Keratinocyte (primary cell): ENCODE measurements at regions not wholly inside any gene's neighbourhood (a gene's known extent, or its start where the extent isn't known, plus 50 kb on each side); places are given as distances from the start of the nearest gene placed in this dataset.
A peak's percentile ranks its signal among the peaks of the same experiment; 100 is the strongest.

Source experiments
- DNase-seq: peaks from one replicate; pipeline ENCODE4 v3.0.0-alpha.2; 2011; ENCODE audit warnings: low read depth, missing footprints, low spot score
- FAIRE-seq: peaks from 2 replicates; lab custom pipeline; 2011; peaks lifted over from hg19 to GRCh38; lab: Jason Lieb, UNC
- H2AFZ ChIP-seq: 2 replicates; pipeline ENCODE4 v1.6.0; 2012; ENCODE audit warnings: low read length, control low read depth, inconsistent platforms; ENCODE audit not compliant: control insufficient read depth
- H3K27ac ChIP-seq: 2 replicates; pipeline ENCODE4 v1.5.1; 2011; ENCODE audit warnings: low read length; ENCODE audit not compliant: control insufficient read depth, insufficient read depth
- H3K27me3 ChIP-seq: 3 replicates; pipeline ENCODE4 v1.6.0; 2011; ENCODE audit warnings: low read length; ENCODE audit not compliant: control insufficient read depth, insufficient read depth; ENCODE audit errors: extremely low read depth
- H3K36me3 ChIP-seq, 2 experiments: 2 replicates in 1 of 2; 3 replicates in 1 of 2; pipeline ENCODE4 v1.5.1; 2011; ENCODE audit warnings: low read length in 2 of 2, mild to moderate bottlenecking in 1 of 2; ENCODE audit not compliant: control insufficient read depth in 2 of 2, insufficient read depth in 2 of 2; ENCODE audit errors: extremely low read depth in 1 of 2
- H3K4me1 ChIP-seq: 3 replicates; pipeline ENCODE4 v1.5.1; 2011; ENCODE audit warnings: low read length; ENCODE audit not compliant: control insufficient read depth, insufficient read depth; ENCODE audit errors: extremely low read depth
- H3K4me2 ChIP-seq: 3 replicates; pipeline ENCODE4 v1.6.0; 2011; ENCODE audit warnings: low read depth, low read length; ENCODE audit not compliant: control insufficient read depth, insufficient read depth; ENCODE audit errors: extremely low read depth
- H3K4me3 ChIP-seq, 3 experiments: fragments of 200-600 bp in 1 of 3; sonication (generic) in 1 of 3; 2 replicates in 2 of 3; 3 replicates in 1 of 3; pipeline ENCODE4 v1.5.1; 2011 to 2016; ENCODE audit warnings: low read length in 3 of 3, mild to moderate bottlenecking in 3 of 3, control low read depth in 2 of 3, inconsistent platforms in 1 of 3, low read depth in 1 of 3, mixed read lengths in 1 of 3, mixed run types in 1 of 3, moderate library complexity in 1 of 3; ENCODE audit not compliant: control insufficient read depth in 2 of 3, insufficient read depth in 2 of 3; ENCODE audit errors: extremely low read depth in 1 of 3
- H3K79me2 ChIP-seq: 2 replicates; pipeline ENCODE4 v1.6.0; 2012; ENCODE audit warnings: low read length; ENCODE audit not compliant: control insufficient read depth, insufficient read depth
- H3K9ac ChIP-seq: 3 replicates; pipeline ENCODE4 v1.6.0; 2011; ENCODE audit warnings: low read length; ENCODE audit not compliant: control insufficient read depth, insufficient read depth; ENCODE audit errors: extremely low read depth
- H3K9me1 ChIP-seq: 3 replicates; pipeline ENCODE4 v1.6.0; 2011; ENCODE audit warnings: low read length; ENCODE audit not compliant: control insufficient read depth, insufficient read depth; ENCODE audit errors: extremely low read depth
- H3K9me3 ChIP-seq: 2 replicates; pipeline ENCODE4 v1.5.1; 2012; ENCODE audit warnings: low read depth, low read length; ENCODE audit not compliant: control insufficient read depth
- H4K20me1 ChIP-seq: 3 replicates; pipeline ENCODE4 v1.6.0; 2011; ENCODE audit warnings: low read length; ENCODE audit not compliant: control insufficient read depth, insufficient read depth; ENCODE audit errors: extremely low read depth
- CTCF ChIP-seq, 3 experiments: IDR thresholded peaks in 1 of 3; conservative IDR thresholded peaks in 1 of 3; optimal IDR thresholded peaks in 1 of 3; 2 replicates in 2 of 3; 3 replicates in 1 of 3; pipeline versions ENCODE3 to v1.5.1; 2011; ENCODE audit warnings: low read length in 3 of 3, mild to moderate bottlenecking in 3 of 3, moderate library complexity in 2 of 3, control low read depth in 1 of 3, inconsistent platforms in 1 of 3; ENCODE audit not compliant: insufficient read depth in 2 of 3; ENCODE audit errors: extremely low read depth in 1 of 3
- EZH2 ChIP-seq: IDR thresholded peaks from one replicate; pipeline ENCODE4 v1.6.1; 2012; ENCODE audit warnings: inconsistent platforms, mild to moderate bottlenecking, low read length, moderate library complexity
- dilution Hi-C: fragments of 300-500 bp; cut with MboI; formaldehyde crosslinking; loops from one replicate; pipeline ENCODE4 v1.7.0; 2020; ENCODE audit warnings: low sequenced_read_pairs; ENCODE audit not compliant: extremely low pct_ligation_motif_present

GRCh38 chr9:25964239-25964638 lies 286.0 kb upstream of the TUSC1 start:
- Histone ChIP-seq H3K36me3 (no peaks in the 10 kb centered on the region), H3K9me3 (no peaks in the 10 kb centered on the region), H3K27ac (no peak overlapping the region), H3K4me2 (no peak overlapping the region), H3K4me1 (no peaks in the 10 kb centered on the region), H4K20me1 (no peaks in the 10 kb centered on the region), H3K4me3 (no peak overlapping the region), H3K27me3 (no peaks in the 10 kb centered on the region), H3K9ac (no peak overlapping the region), H3K79me2 (no peaks in the 10 kb centered on the region), H2AFZ (no peak overlapping the region), H3K9me1 (no peaks in the 10 kb centered on the region)
- DNase-seq, result peak; percentile 21
- dilution Hi-C loops, result loop anchor here (25.0 kb wide), 1 partner anchor 373 kb away; no protein-coding TSS in a partner anchor
- FAIRE-seq, result peak; percentile 79
- peak; percentile 57 to 75 (median 62) for TF ChIP-seq CTCF (optimal IDR thresholded peaks at IDR 0.05 in 1 of 3, IDR thresholded peaks at IDR 0.05 in 1 of 3, conservative IDR thresholded peaks at IDR 0.05 in 1 of 3; ENCODE audit: extremely low read depth in 1 of 3, insufficient read depth in 2 of 3, low read length in 3 of 3)
- no peak for TF ChIP-seq EZH2

- Histone ChIP-seq H3K9me3 (no peaks in the 10 kb centered on the region), H3K9ac (no peak overlapping the region), H3K4me1 (no peaks in the 10 kb centered on the region), H3K4me2 (no peak overlapping the region), H3K4me3 (no peak overlapping the region), H4K20me1 (no peaks in the 10 kb centered on the region), H3K9me1 (no peaks in the 10 kb centered on the region), H3K27ac (no peak overlapping the region), H2AFZ (no peak overlapping the region), H3K79me2 (no peaks in the 10 kb centered on the region), H3K27me3 (no peaks in the 10 kb centered on the region), H3K36me3 (no peaks in the 10 kb centered on the region)
- FAIRE-seq (no peak), DNase-seq (no peak)
- dilution Hi-C loops, result loop anchor here (25.0 kb wide), 1 partner anchor 377 kb away; no protein-coding TSS in a partner anchor
- no peak for TF ChIP-seq CTCF (optimal IDR thresholded peaks at IDR 0.05 in 1 of 3, IDR thresholded peaks at IDR 0.05 in 1 of 3, conservative IDR thresholded peaks at IDR 0.05 in 1 of 3; ENCODE audit: extremely low read depth in 1 of 3, insufficient read depth in 2 of 3, low read length in 3 of 3)
- no peak for TF ChIP-seq EZH2
These were observed 281.9 kb upstream of the TUSC1 start for GRCh38 chr9:25960178-25960577.
